ENCODE measurements at regions not wholly inside any gene's neighbourhood (a gene's known extent, or its start where the extent isn't known, plus 50 kb on each side); places are given as distances from the start of the nearest gene placed in this dataset.
A peak's percentile ranks its signal among the peaks of the same experiment; 100 is the strongest.

DNA sequence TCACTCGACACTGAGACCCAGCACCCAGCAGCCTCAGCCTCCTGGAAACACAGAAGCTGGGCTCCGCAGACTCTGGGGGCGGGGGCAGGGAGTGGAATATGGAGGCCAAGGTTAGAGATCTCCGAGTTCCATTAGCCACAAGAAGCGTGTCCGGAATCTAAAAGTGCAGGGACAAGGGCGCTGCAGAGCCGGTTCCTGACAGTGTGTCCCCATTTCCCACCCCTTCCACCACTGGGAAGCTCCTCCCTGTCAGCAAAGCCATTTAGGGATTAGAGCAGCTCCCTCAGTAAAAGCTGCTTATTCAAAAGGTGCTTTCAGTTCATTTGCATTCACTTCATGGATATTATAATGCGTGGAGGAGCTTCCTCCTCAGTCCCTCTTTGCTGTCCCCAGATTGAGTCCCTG, 74.1 kb upstream of the HSPA9 start:
- Histone ChIP-seq H3K36me3 (replicated peaks) (no peaks in the 10 kb centered on the region), H3K27me3 (replicated peaks) (no peaks in the 10 kb centered on the region), H3K27ac (no peak overlapping the region), H3K4me3 (ENCODE audit: low read depth, low read length) (no peak overlapping the region)
- TF ChIP-seq, protein P1, sequence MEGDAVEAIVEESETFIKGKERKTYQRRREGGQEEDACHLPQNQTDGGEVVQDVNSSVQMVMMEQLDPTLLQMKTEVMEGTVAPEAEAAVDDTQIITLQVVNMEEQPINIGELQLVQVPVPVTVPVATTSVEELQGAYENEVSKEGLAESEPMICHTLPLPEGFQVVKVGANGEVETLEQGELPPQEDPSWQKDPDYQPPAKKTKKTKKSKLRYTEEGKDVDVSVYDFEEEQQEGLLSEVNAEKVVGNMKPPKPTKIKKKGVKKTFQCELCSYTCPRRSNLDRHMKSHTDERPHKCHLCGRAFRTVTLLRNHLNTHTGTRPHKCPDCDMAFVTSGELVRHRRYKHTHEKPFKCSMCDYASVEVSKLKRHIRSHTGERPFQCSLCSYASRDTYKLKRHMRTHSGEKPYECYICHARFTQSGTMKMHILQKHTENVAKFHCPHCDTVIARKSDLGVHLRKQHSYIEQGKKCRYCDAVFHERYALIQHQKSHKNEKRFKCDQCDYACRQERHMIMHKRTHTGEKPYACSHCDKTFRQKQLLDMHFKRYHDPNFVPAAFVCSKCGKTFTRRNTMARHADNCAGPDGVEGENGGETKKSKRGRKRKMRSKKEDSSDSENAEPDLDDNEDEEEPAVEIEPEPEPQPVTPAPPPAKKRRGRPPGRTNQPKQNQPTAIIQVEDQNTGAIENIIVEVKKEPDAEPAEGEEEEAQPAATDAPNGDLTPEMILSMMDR (IDR thresholded peaks at IDR 0.05; ENCODE audit: low read depth, low read length, missing control alignments): no peak
- no peak for DNase-seq
- in situ Hi-C loops (cut with HindIII; ENCODE audit: low pct_ligation_motif_present, low sequenced_read_pairs): no loop called here

DNA sequence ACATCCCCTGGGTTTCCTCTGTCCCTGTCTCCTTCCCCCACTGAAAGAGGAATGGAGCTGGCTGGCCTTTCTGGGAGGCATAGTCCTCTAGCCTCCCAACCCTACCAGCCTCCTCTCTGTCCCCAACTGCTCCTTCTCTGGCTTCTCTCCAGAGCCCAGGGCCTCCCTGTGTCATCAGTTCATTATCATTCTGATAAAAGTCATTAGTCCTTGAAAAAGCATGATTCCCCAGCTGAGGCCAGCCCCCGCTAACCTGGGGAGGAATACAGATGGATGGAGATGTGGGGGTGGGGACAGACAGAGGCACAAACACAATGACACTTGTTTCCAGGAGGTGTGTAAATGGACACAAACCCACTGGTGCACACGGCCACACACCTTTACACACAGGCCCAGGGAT, 73.6 kb upstream of the HSPA9 start:
- no peak for DNase-seq
- Histone ChIP-seq H3K4me3 (ENCODE audit: low read depth, low read length) (no peak overlapping the region), H3K27ac (no peak overlapping the region), H3K36me3 (replicated peaks) (no peaks in the 10 kb centered on the region), H3K27me3 (replicated peaks) (no peaks in the 10 kb centered on the region)
- TF ChIP-seq, protein P1 (IDR thresholded peaks at IDR 0.05; ENCODE audit: low read depth, low read length, missing control alignments): no peak
- in situ Hi-C loops (cut with HindIII; ENCODE audit: low pct_ligation_motif_present, low sequenced_read_pairs): no loop called here

DNA sequence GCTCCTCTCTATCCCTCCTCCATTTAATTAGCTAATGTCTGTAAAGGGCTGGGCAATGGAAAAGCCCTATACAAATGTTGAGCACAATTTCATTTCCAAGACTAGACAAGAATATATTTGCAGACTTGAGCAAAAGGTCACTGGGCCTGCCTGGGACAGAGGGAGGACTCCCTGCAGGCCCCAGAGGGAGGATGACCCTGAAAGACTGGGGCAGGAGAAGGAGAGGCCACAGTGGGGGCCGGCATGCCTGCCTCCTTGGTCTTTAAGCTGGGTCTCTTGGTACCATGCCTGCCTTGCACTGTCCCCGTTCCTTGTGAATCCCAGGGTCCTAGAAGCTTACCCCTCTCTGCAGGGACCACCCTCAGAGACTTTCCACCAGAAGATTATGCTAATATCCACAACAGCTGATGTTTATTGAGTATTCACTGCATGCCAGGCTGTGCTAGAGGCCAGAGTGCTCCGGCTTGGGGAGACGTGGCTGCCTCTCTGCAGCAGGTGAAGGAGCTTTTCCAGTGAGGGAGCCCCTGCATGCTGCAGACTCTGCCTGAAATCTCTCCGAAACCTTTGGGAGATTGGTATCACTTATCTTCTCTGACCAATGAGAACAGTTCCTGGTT, 72.7 kb upstream of the HSPA9 start:
- Histone ChIP-seq H3K36me3 (replicated peaks) (no peaks in the 10 kb centered on the region), H3K27ac (no peak overlapping the region), H3K4me3 (ENCODE audit: low read depth, low read length) (no peak overlapping the region), H3K27me3 (replicated peaks) (no peaks in the 10 kb centered on the region)
- TF ChIP-seq, protein P1 (IDR thresholded peaks at IDR 0.05; ENCODE audit: low read depth, low read length, missing control alignments): no peak
- in situ Hi-C loops (cut with HindIII; ENCODE audit: low pct_ligation_motif_present, low sequenced_read_pairs): no loop called here
- DNase-seq: no peak

- no peak overlapping the region for H3K27ac ChIP-seq
- H3K36me3 ChIP-seq (replicated peaks): no peaks in the 10 kb centered on the region
- H3K27me3 ChIP-seq (replicated peaks): no peaks in the 10 kb centered on the region
- no peak overlapping the region for H3K4me3 ChIP-seq (ENCODE audit: low read depth, low read length)
- TF ChIP-seq, protein P1 (IDR thresholded peaks at IDR 0.05; ENCODE audit: low read depth, low read length, missing control alignments): no peak
- in situ Hi-C loops (cut with HindIII; ENCODE audit: low pct_ligation_motif_present, low sequenced_read_pairs): no loop called here
- peak; percentile 36 for DNase-seq
These were observed 72.1 kb upstream of the HSPA9 start for GRCh38 chr5:138647261-138647788.

DNA sequence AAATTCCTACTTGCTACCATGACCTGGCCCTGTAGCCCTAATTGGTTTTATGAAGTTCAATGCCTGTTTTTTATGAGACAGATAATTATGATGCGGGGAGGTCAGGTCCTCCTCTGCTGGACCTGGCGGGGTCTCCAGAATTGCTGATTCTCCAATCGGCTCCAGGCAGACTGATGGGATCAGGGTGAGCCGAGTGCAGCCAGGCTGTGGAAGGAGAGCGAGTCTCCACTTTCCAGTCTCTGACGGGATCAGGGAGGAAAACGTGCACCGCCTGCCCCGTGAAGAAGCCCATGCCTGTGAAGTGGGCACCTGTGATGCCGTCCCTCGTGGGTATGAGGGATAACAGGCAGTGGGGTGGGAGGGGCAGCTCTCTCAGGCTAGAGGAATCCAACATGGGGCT, 71.5 kb upstream of the HSPA9 start:
- H3K36me3 ChIP-seq (replicated peaks): no peaks in the 10 kb centered on the region
- H3K4me3 ChIP-seq (ENCODE audit: low read depth, low read length): no peak overlapping the region
- TF ChIP-seq, protein P1 (IDR thresholded peaks at IDR 0.05; ENCODE audit: low read depth, low read length, missing control alignments): no peak
- in situ Hi-C loops (cut with HindIII; ENCODE audit: low pct_ligation_motif_present, low sequenced_read_pairs): no loop called here
- H3K27me3 ChIP-seq (replicated peaks): no peaks in the 10 kb centered on the region
- H3K27ac ChIP-seq: no peak overlapping the region
- DNase-seq: no peak
